ENCODE measurements at regions not wholly inside any gene's neighbourhood (a gene's known extent, or its start where the extent isn't known, plus 50 kb on each side); places are given as distances from the start of the nearest gene placed in this dataset.

DNA sequence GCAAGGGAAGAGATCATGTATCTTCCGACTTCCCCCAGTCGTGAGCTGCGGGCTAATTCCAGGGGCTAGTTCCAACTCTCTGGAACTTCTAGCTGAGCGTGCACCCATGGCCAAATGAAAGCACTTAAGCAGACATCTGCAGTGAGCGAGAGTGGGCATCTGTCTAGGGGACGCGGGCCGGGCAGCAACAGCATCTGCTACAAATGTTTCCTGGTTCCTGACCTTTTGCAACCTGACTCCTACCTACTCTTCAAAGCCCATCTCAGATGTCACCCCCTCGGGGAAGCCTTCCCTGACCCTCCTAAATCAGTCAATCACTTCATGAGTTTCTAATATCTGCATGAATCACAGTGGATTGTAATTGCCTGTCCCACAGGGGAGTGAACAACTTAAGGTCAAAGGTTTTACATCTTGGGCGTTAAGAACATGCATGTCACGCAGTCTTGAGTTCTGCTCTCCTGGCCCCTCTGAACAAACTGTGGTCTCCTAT is 141.9 kb downstream of the CEBPB start:
- TF ChIP-seq ZNF274 (IDR thresholded peaks at IDR 0.05; ENCODE audit: low read depth, low read length) (no peak), YY1 (IDR thresholded peaks at IDR 0.05; ENCODE audit: insufficient read depth, insufficient read length) (no peak)

Data from NT2/D1 (cell line).